Transverse colon (tissue), 3 donors: ENCODE measurements at regions not wholly inside any gene's neighbourhood (a gene's known extent, or its start where the extent isn't known, plus 50 kb on each side); places are given as distances from the start of the nearest gene placed in this dataset.

Source experiments
- POLR2A ChIP-seq: fragments of 450-650 bp; IDR thresholded peaks from one replicate; pipeline ENCODE4 v1.6.1; 2016; ENCODE audit warnings: antibody characterized with exemption, mild to moderate bottlenecking, moderate library complexity
- POLR2AphosphoS5 ChIP-seq, 3 donors: sonication (generic); formaldehyde crosslinking; IDR thresholded peaks; one replicate each; pipeline ENCODE4 v1.6.1; 2016; ENCODE audit warnings: antibody characterized with exemption in 3 of 3

DNA sequence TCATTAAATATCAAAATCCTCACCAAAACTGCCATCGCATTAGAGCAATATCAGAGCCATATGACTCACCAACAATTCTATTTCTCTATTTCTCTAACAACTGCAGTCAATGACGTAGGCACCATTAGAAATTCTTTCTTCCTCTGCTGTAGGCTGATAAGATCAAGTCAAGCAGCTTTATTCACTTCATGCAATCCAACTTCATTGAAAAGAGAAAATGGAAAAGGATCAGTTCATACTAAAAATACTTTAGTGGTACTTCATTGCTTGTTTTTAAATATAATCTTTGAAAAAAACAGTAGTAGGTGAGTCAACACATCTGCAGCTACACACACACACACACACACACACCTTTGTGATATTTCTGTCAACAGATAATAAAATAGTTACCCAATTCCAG, 345.3 kb upstream of the TENM3 start:
- TF ChIP-seq POLR2A (no peak), POLR2AphosphoS5 (IDR thresholded peaks at IDR 0.05) (no peak)
